Stimulated activated CD4-positive, alpha-beta T cell treated with anti-CD3 and anti-CD28 coated beads, Interleukin-1b, Interleukin-23, amount 100 ng/mL, for 4 hours (primary cell): ENCODE measurements at regions not wholly inside any gene's neighbourhood (a gene's known extent, or its start where the extent isn't known, plus 50 kb on each side); places are given as distances from the start of the nearest gene placed in this dataset.
"Not testable (repeated sequence)": the region's sequence is repeated elsewhere in the genome, so short reads cannot be mapped to it uniquely, and the experiment has no call there.

Experiments
- DNase-seq, 2 donors: peaks; one replicate each; pipeline ENCODE4 v3.0.0-alpha.2; 2020; ENCODE audit warnings: low read depth in 2 of 2

- DNase-seq, result not testable (repeated sequence)
These were observed 179.7 kb upstream of the TRPC7 start for GRCh38 chr5:136545031-136545430.

DNA sequence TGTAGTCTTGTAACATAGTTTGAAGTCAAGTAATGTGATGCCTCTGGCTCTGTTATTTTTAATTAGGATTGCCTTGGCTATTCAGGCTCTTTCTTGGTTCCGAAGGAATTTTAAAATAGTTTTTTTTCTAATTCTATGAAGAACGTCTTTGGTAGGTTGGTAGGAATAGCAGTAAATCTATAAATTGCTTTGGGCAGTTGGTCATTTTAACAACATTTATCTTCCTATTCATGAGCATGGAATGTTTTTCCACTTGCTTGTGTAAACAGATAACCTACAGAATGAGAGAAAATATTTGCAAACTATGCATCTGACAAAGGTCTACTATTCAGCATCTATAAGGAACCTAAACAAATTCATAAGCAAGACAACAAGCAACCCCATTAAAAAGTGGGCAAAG lies 173.2 kb upstream of the TRPC7 start:
- no peak for DNase-seq

GRCh38 chr5:136529081-136529480 lies 163.7 kb upstream of the TRPC7 start:
- DNase-seq, result no peak

DNA sequence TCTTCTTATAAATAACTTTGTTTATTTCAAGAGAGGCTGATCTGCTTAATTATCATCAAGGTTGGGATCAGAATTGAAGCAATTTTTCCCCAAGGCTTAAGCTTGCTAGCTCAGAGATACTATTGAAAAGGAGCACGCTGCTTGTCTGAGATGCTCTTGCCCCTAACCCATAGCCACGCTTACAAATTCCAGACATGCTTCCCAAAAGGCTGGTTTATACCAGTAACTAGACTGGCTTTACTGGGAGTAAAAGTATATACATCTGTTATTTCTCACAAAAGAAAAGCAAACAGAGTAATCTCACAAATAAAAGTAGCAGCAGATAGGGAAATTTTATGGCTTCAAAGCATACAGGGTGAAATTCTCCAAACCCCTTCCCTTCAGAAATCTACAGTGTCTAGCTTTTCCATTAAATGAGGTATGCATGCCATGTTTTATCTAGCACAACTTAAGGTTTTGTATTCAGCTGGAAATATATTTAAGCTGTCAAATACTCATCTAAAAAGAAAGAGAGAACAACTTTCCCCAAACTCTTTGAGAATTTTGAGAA lies 163.2 kb upstream of the TRPC7 start:
- no peak for DNase-seq

GRCh38 chr5:136527311-136527710 lies 162.0 kb upstream of the TRPC7 start:
- DNase-seq, result no peak

DNA sequence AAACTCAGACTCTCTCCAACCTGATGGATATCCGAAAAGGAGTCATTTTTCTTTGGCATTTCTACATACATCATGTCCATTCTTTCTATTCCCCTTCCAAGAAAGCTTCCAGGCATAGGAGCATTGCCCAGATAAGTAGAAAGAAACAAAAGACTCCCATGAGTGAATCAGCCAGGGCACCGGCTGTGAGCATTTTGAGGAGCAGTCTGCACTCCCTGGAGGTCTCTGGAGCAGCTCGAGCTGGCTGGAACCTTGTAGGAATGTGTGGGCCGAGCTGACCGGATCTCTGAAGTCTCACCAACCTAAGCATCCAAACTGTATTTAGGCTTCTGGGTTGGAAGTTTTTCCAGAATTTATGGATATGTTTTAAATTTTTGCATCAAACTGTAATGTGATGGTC lies 161.4 kb upstream of the TRPC7 start:
- no peak for DNase-seq

GRCh38 chr5:136526021-136526420 lies 160.7 kb upstream of the TRPC7 start:
- no peak for DNase-seq

DNA sequence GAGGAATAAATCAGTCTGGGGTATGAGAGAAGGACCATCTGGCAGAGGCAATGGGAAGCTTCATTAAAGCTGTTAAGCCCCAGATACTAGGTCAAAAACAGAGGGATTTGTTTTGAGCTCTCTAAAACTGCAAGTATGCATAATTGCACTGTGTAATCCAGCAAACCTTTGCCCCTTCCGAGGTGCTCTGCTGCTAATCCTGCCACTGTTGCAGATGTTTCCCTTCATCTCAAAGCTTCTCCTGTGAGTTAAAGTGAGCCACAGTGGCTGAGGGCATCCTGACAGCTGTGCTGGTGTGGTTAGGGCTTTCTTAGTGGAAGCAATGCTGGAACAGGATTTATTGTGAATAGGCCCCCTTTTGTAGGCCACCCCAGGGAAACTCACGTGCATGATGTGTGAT lies 160.3 kb upstream of the TRPC7 start:
- DNase-seq, result no peak

- no peak for DNase-seq
These were observed 157.0 kb upstream of the TRPC7 start for GRCh38 chr5:136522217-136522956.

GRCh38 chr5:136521696-136522095 lies 156.4 kb upstream of the TRPC7 start:
- DNase-seq, result no peak

DNA sequence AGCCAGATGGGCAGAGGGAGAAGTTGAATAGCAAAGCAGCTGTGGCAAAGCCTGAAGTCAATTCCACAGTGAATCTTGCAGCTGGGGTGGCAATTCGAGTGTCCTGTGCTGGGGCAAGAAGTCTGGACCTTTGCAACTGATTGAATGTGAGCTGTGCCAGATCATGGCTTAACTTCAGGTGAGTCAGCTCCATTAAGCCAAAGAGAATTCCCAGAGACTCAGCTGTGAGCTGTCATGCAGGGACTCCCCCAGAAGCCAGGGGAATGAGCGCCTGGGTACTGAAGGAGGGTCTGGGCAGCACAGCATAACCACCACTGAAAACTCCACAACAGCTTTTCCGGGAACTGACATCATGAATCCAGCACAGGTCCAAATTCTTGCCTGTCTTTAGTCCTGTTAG lies 153.5 kb upstream of the TRPC7 start:
- DNase-seq, result no peak

DNA sequence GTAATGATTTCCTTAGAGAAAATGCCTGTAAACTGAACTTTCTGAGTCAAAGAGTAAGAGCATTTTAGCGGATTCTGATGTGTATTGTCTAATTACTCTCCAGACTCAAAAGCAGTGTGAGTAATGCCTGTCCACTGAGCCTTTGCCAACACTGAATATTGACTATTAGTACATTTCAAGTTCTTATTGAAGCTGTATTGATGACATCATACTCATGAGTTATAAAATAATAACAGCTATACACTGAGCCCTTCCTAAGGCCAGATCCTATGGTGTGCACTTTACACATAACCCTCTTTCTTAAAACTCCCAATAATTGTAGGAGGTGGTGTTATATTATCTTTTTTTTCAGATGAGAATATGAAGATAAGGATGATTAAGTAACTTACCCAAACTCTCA lies 152.8 kb upstream of the TRPC7 start:
- no peak for DNase-seq

- no peak for DNase-seq
These were observed 152.4 kb upstream of the TRPC7 start for GRCh38 chr5:136517755-136518154.

GRCh38 chr5:136516637-136517036 lies 151.3 kb upstream of the TRPC7 start:
- no peak for DNase-seq

- no peak for DNase-seq
These were observed 148.1 kb upstream of the TRPC7 start for GRCh38 chr5:136513430-136513829.

GRCh38 chr5:136511046-136511445 lies 145.7 kb upstream of the TRPC7 start:
- DNase-seq, result no peak

DNA sequence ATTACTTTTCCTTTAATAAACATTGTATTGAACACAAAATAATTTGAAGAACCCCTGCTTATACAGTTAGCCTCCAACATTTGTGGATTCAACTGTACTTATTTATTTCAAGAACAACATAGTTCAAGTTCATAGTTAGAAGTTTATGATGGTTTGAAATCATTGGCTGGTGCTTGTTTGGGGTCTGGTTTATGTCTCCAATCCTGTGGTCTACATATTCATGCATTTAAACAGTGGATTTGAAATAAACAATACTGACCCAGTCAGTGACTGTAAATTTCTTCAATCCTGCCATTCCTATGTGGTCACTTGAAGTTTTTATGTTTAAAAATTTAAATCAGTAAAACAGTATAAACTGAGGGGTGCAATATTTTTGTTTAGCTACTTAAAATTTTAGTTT lies 145.1 kb upstream of the TRPC7 start:
- DNase-seq, result no peak

DNA sequence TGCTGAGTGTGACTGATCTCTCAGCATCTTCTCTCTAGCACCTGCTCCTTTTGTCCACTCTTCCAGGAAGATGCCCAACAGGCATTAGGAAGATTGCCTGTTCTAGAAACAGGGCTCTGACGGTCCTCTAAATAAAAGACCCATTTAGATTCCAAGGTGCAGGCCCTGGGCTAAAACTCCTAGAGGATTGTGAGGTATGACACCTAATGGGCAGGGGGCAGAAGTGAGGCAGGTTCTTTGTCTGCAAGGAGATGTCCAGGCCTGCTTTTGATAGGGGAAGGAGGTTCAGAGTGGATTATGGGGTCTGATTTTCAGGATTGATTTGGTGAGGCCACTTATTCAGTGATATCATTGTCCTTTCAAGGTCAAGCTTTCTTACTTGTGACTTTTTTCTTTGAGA lies 140.8 kb upstream of the TRPC7 start:
- no peak for DNase-seq

GRCh38 chr5:136501133-136501532 lies 135.8 kb upstream of the TRPC7 start:
- DNase-seq, result no peak

- DNase-seq, result no peak
These were observed 127.2 kb upstream of the TRPC7 start for GRCh38 chr5:136492587-136492986.

GRCh38 chr5:136491806-136492205 lies 126.5 kb upstream of the TRPC7 start:
- no peak for DNase-seq

DNA sequence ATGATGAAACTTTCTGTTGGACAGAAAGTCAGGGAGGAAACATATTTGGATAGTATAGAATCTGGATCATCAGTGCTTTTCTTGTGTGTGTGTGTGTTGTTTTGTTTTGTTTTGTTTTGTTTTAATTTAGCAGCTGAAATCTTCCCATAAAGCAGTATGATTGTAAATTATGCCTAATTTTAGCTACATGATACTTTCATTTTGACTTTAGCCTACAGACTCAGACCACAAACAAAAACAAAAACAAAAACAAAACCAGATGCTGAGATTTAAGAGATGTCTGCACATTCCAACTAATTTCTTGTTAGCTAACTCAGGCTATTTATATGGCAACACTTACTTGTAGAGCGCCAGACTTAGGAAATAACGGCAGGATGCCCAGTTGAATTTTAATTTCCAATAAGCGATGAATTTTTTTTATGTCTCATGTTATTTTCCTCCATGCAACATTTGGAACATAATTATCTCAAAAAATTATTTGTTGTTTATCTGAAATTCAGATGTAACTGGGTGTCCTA lies 119.5 kb upstream of the TRPC7 start:
- DNase-seq, result no peak

GRCh38 chr5:136482206-136482605 lies 116.9 kb upstream of the TRPC7 start:
- DNase-seq, result no peak

DNA sequence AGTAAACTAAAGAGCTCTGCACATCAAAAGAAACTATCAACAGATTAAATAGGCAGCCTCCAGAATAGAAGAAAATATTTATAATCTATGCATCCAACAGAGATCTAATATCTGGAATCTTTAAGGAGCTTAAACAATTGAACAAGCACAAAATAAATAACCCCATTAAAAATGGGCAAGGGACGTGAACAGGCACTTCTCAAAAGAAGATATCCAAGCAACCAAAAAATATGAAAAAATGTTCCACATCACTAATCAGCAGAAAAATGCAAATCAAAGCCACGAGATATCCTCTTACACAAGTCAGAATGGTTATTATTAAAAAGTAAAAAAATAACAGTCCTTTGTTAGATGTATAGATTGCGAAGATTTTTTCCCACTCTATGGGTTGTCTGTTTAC lies 109.1 kb upstream of the TRPC7 start:
- no peak for DNase-seq
